ENCODE measurements at regions not wholly inside any gene's neighbourhood (a gene's known extent, or its start where the extent isn't known, plus 50 kb on each side); places are given as distances from the start of the nearest gene placed in this dataset.
A peak's percentile ranks its signal among the peaks of the same experiment; 100 is the strongest.

DNA sequence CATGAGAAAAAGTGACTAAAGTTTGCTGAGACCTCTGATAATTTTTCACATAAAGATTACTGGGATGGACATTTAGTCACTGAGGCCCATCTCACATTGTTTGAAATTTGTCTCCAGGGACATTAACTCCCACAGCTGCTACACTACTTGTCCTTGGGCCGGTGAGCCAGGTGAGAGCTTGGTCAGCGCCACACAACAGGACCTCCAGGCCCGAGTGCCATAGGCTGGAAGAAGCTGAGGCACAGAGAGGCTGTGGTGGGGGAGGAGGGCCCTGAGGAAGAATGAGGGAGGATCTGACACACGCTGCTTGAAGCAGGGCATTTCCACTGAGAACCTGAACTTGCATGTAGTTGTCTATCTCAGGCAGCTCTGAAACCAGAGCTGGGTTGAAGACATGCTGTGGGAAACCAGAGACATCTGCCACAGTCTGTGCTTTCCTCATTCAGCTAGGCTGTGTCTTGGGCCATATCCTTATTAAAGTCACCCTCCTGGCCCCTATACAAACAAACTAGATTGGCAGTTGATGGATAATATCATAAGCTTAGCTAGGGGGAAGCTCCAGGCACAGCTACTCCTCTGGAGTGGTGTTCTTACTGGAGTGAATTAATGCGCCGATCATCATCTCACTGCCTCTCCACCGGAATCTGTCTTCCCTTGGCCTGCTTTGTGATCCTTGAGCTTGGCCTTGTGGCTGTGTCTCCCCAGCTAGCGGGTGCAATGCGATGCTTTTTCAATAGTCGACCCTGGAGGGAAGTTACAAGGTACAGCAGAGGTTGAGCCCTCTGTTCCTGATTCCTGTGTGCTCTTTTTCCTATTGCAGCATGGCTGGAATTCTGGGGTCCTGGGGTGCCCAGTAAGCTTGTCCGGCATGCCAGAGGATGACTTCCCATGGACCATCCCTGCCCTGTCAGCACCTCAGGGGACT lies 225.3 kb upstream of the B3GAT1 start:
- Histone ChIP-seq H3K36me3 (ENCODE audit: control insufficient read depth in 2 of 2, insufficient read depth in 1 of 2, low read length in 2 of 2) (no peaks in the 10 kb centered on the region), H3K4me3 (ENCODE audit: low read depth, low read length) (no peak overlapping the region), H3K4me1 (ENCODE audit: control insufficient read depth, insufficient read depth, low read length) (no peaks in the 10 kb centered on the region), H3K9me3 (ENCODE audit: control insufficient read depth, insufficient read depth, low read depth, low read length) (no peaks in the 10 kb centered on the region), H3K27ac (ENCODE audit: extremely low read depth, low read depth, low read length) (no peak overlapping the region)
- POLR2A ChIA-PET: no interaction called here
- TF ChIP-seq ZNF660 (tag by site-specific recombination; IDR thresholded peaks at IDR 0.05) (no peak), ZNF394 (tag by site-specific recombination; IDR thresholded peaks at IDR 0.05; ENCODE audit: borderline replicate concordance) (0 out of 2 replicates have a peak, but pooled peaks have one; percentile 13), GLI2 (tag by site-specific recombination; IDR thresholded peaks at IDR 0.05; ENCODE audit: borderline replicate concordance, low read depth) (no peak), ZNF624 (tag by site-specific recombination; IDR thresholded peaks at IDR 0.05) (no peak), SP7 (tag by site-specific recombination; IDR thresholded peaks at IDR 0.05) (no peak), ZNF202 (tag by site-specific recombination; IDR thresholded peaks at IDR 0.05; ENCODE audit: borderline replicate concordance) (no peak), ZNF776 (tag by site-specific recombination; IDR thresholded peaks at IDR 0.05; ENCODE audit: borderline replicate concordance) (no peak)
- CTCF ChIA-PET: no interaction called here

DNA sequence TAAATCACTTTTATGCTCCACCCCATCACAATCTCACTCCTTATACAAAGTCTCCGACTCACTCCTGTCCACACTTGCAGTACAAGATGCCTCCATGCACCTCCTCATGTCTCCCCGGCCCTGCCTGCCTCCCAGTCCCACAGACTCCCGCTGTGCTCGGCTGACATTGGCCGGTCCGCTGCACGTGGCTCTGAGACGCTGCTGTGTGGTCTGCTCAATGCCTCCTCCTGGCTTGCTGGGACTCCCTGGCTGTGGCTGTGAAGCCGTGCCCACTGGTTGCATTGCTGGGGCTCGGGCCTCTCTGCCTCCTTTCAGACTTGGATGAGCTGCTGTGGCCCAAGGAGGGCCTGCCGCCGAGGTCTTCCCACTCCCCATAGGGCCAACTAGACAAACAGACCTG lies 224.0 kb upstream of the B3GAT1 start:
- ChIA-PET POLR2A (no interaction called here), CTCF (no interaction called here)

DNA sequence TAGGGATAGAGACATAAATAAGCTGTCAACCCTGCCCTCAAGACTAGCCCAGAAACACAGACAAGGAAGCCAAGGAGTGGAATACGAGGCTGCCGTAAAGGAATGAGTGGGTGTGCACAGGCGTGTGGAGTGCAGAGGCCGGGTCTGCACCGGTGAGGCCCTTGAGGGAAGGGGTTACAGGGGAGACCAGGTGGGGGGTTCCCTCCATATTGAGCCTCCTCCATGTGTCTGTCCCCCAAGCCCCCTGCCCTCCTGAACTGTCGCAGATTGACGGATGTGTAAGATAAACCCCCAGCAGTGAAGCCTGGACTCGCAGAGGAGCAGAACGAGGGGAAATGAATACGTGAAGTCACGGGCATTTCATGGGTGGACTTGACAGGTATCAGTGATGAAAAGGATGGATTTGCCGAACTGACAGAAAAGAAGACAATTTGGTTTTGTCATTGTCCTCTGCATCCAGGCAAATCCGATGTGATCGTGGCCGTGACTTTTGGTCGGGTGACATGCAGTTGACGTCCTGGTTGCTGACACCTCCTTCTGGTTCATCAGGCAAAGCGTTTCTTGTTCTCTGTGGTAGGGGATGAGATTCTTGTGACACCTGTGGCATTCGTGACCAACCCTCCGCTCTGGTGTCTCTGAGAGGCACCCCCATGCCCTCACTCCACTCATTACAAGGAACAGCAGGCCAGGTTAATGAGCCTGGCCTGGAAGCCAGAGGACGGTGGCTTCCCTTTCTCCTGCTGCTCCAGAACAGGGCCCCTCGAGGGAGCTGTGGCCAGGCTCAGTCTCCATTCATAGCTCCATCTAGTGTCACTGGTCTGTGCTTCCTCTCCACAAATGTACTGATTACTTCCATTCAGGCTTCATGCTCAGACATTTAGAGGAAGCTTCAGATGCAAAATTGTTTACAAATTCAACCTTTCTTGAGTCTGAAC lies 223.1 kb upstream of the B3GAT1 start:
- H3K36me3 ChIP-seq (ENCODE audit: control insufficient read depth in 2 of 2, insufficient read depth in 1 of 2, low read length in 2 of 2): no peaks in the 10 kb centered on the region
- ChIA-PET POLR2A (no interaction called here), CTCF (interaction anchor here (1.4 kb wide), 1 partner anchor 26 kb away, joined by 3 read pairs; no protein-coding TSS in a partner anchor)
- H3K4me3 ChIP-seq (ENCODE audit: low read depth, low read length): no peak overlapping the region
- TF ChIP-seq, protein P1, sequence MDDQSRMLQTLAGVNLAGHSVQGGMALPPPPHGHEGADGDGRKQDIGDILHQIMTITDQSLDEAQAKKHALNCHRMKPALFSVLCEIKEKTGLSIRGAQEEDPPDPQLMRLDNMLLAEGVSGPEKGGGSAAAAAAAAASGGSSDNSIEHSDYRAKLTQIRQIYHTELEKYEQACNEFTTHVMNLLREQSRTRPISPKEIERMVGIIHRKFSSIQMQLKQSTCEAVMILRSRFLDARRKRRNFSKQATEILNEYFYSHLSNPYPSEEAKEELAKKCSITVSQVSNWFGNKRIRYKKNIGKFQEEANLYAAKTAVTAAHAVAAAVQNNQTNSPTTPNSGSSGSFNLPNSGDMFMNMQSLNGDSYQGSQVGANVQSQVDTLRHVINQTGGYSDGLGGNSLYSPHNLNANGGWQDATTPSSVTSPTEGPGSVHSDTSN (CRISPR knock-in tag; IDR thresholded peaks at IDR 0.05): no peak
- TF ChIP-seq SP2 (tag by site-specific recombination; IDR thresholded peaks at IDR 0.05) (no peak), ZNF19 (tag by site-specific recombination; IDR thresholded peaks at IDR 0.05; ENCODE audit: low read depth) (no peak), ZNF155 (tag by site-specific recombination; IDR thresholded peaks at IDR 0.05) (no peak), ZNF530 (tag by site-specific recombination; IDR thresholded peaks at IDR 0.05; ENCODE audit: low read depth) (no peak), ZNF404 (tag by site-specific recombination; IDR thresholded peaks at IDR 0.05) (no peak)
- TF ChIP-seq, protein P2, sequence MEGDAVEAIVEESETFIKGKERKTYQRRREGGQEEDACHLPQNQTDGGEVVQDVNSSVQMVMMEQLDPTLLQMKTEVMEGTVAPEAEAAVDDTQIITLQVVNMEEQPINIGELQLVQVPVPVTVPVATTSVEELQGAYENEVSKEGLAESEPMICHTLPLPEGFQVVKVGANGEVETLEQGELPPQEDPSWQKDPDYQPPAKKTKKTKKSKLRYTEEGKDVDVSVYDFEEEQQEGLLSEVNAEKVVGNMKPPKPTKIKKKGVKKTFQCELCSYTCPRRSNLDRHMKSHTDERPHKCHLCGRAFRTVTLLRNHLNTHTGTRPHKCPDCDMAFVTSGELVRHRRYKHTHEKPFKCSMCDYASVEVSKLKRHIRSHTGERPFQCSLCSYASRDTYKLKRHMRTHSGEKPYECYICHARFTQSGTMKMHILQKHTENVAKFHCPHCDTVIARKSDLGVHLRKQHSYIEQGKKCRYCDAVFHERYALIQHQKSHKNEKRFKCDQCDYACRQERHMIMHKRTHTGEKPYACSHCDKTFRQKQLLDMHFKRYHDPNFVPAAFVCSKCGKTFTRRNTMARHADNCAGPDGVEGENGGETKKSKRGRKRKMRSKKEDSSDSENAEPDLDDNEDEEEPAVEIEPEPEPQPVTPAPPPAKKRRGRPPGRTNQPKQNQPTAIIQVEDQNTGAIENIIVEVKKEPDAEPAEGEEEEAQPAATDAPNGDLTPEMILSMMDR (tag by site-specific recombination; IDR thresholded peaks at IDR 0.05): no peak
- H3K4me1 ChIP-seq (ENCODE audit: control insufficient read depth, insufficient read depth, low read length): no peaks in the 10 kb centered on the region
- no peak overlapping the region for H3K27ac ChIP-seq (ENCODE audit: extremely low read depth, low read depth, low read length)
- no peaks in the 10 kb centered on the region for H3K9me3 ChIP-seq (ENCODE audit: control insufficient read depth, insufficient read depth, low read depth, low read length)

More for the DNA sequence above, 224.0 kb upstream of the B3GAT1 start:
- Histone ChIP-seq H3K4me1 (ENCODE audit: control insufficient read depth, insufficient read depth, low read length) (no peaks in the 10 kb centered on the region), H3K9me3 (ENCODE audit: control insufficient read depth, insufficient read depth, low read depth, low read length) (no peaks in the 10 kb centered on the region), H3K4me3 (ENCODE audit: low read depth, low read length) (no peak overlapping the region), H3K36me3 (ENCODE audit: control insufficient read depth in 2 of 2, insufficient read depth in 1 of 2, low read length in 2 of 2) (no peaks in the 10 kb centered on the region), H3K27ac (ENCODE audit: extremely low read depth, low read depth, low read length) (no peak overlapping the region)
- no peak for TF ChIP-seq MYNN (tag by site-specific recombination; IDR thresholded peaks at IDR 0.05; ENCODE audit: borderline replicate concordance)
- TF ChIP-seq HOXC10 (CRISPR knock-in tag; IDR thresholded peaks at IDR 0.05): no peak
- TF ChIP-seq, protein P3, sequence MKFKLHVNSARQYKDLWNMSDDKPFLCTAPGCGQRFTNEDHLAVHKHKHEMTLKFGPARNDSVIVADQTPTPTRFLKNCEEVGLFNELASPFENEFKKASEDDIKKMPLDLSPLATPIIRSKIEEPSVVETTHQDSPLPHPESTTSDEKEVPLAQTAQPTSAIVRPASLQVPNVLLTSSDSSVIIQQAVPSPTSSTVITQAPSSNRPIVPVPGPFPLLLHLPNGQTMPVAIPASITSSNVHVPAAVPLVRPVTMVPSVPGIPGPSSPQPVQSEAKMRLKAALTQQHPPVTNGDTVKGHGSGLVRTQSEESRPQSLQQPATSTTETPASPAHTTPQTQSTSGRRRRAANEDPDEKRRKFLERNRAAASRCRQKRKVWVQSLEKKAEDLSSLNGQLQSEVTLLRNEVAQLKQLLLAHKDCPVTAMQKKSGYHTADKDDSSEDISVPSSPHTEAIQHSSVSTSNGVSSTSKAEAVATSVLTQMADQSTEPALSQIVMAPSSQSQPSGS (tag by site-specific recombination; IDR thresholded peaks at IDR 0.05; ENCODE audit: low read depth): no peak

All from HEK293 (cell line).